Heart left ventricle (tissue), 16 donors: ENCODE measurements at regions not wholly inside any gene's neighbourhood (a gene's known extent, or its start where the extent isn't known, plus 50 kb on each side); places are given as distances from the start of the nearest gene placed in this dataset.

ENCODE experiments used
- ATAC-seq, 4 donors: fragments of 200-7000 bp; cut with Tn5 transposase; one replicate each; pipeline ENCODE4 v1.9.1; 2020 to 2022; ENCODE audit warnings: moderate library complexity in 4 of 4, mild to moderate bottlenecking in 3 of 4, moderate number of reproducible peaks in 1 of 4
- DNase-seq, 5 donors: peaks; one replicate each; pipeline ENCODE4 v3.0.0-alpha.2; 2020
- H3K27ac ChIP-seq, 12 donors: fragments of 200-600 bp; sonication (generic) in 4 of 12; one replicate each; pipeline versions ENCODE4 v1.5.0 to v1.8.0; 2016 to 2022; ENCODE audit warnings: mild to moderate bottlenecking in 2 of 12
- H3K27me3 ChIP-seq, 9 donors: fragments of 200-600 bp; sonication (generic) in 2 of 9; one replicate each; pipeline versions ENCODE4 v1.5.1 to v1.8.0; 2016 to 2022; ENCODE audit warnings: mild to moderate bottlenecking in 3 of 9
- H3K36me3 ChIP-seq, 9 donors: fragments of 200-600 bp; sonication (generic) in 2 of 9; one replicate each; pipeline versions ENCODE4 v1.5.0 to v1.8.0; 2018 to 2022; ENCODE audit warnings: mild to moderate bottlenecking in 2 of 9
- H3K4me1 ChIP-seq, 12 donors: fragments of 200-600 bp; sonication (generic) in 4 of 12; one replicate each; pipeline versions ENCODE4 v1.5.0 to v1.8.0; 2016 to 2022; ENCODE audit warnings: mild to moderate bottlenecking in 3 of 12
- H3K4me3 ChIP-seq, 12 donors: fragments of 200-600 bp; sonication (generic) in 4 of 12; one replicate each; pipeline versions ENCODE4 v1.5.0 to v1.8.0; 2017 to 2022; ENCODE audit warnings: mild to moderate bottlenecking in 9 of 12, moderate library complexity in 4 of 12
- H3K9me3 ChIP-seq, 12 donors: fragments of 200-600 bp; sonication (generic) in 4 of 12; one replicate each; pipeline versions ENCODE4 v1.5.0 to v1.8.0; 2016 to 2022; ENCODE audit warnings: mild to moderate bottlenecking in 1 of 12
- CTCF ChIP-seq, 12 donors: fragments of 200-600 bp; sonication (generic) in 4 of 12; IDR thresholded peaks; one replicate each; pipeline versions ENCODE4 v1.5.0 to v1.8.0; 2018 to 2022; ENCODE audit warnings: antibody characterized with exemption in 12 of 12, mild to moderate bottlenecking in 5 of 12
- POLR2A ChIP-seq, 2 donors: fragments of 450-650 bp; IDR thresholded peaks; one replicate each; pipeline ENCODE4 v1.6.1; 2017; ENCODE audit warnings: antibody characterized with exemption in 2 of 2, mild to moderate bottlenecking in 2 of 2, moderate library complexity in 2 of 2
- WGBS, 4 donors: extraction: QIAGEN DNeasy Blood & Tissue Kit in 2 of 4; methylation state at CpG; one replicate each; pipeline versions ENCODE4 v1.1.5 to v1.1.7; 2013 to 2018; 5-methylcytosine and 5-hydroxymethylcytosine counted together
- intact Hi-C, 10 donors: fragments of 100-400 bp; cut with DNase I; formaldehyde crosslinking; loops; one replicate each; pipeline versions ENCODE4 v1.11.1 to v1.14.2; 2022
- donor health status: ischemic (EF 13 %, LVEDD 7.1; RV severe dilation, severe dysfunction).
- donor health status: healthy with polysubstance abuse.
- donor health status: DM: no; HTN: yes; CAD: no.
- donor health status: DM: no; HTN: no; CAD: no.
- donor health status: ischemic (EF 25% LVEDD 6.9; RV normal size, moderate dysfunction).
- donor health status: ischemic (EF 25% LVEDD 5.7; RV mildly dilated, moderate dysfunction).
- donor health status: healthy.
- donor health status: DM: yes; HTN: yes; CAD: no.
- donor health status: ischemic (EF 35%, LVEDD 5.7; RV mildly dilated, moderate dysfunction).
- donor health status: nonischemic (EF 11% LVEDD 7.7; RV severe dilation, severe dysfunction).
- donor health status: DM: yes; HTN: yes; CAD: no.
- donor health status: PGD.
- donor health status: ischemic (EF 29% LVEDD 5.4; RV normal size, mild dysfunction).
- donor health status: nonischemic (EF 23%, LVEDD 6.1; RV moderate dilation, normal function).

GRCh38 chr14:53328841-53329240 lies 175.7 kb upstream of the DDHD1 start:
- TF ChIP-seq CTCF (IDR thresholded peaks at IDR 0.05) (no peak), POLR2A (IDR thresholded peaks at IDR 0.05) (no peak)
- Histone ChIP-seq H3K4me1 (peaks cover 0 to 12% (median 0%) of the 10 kb centered on the region in 12 donors), H3K36me3 (no peaks in the 10 kb centered on the region), H3K9me3 (no peaks in the 10 kb centered on the region), H3K4me3 (no peak overlapping the region), H3K27ac (peak overlapping the region in 4 of 12 donors; percentile 13 to 31 (median 26)), H3K27me3 (no peaks in the 10 kb centered on the region)
- DNase-seq (no peak), ATAC-seq (no peak)
- 67 to 79% (median 73%) methylated on average over 5 of the region's 5 CpGs for WGBS, 4 donors
- intact Hi-C loops: no loop called here

- 80 to 86% (median 84%) methylated on average over 1 of the region's 1 CpG for WGBS, 4 donors
- Histone ChIP-seq H3K4me3 (no peak overlapping the region), H3K27ac (peak overlapping the region in 4 of 12 donors; percentile 13 to 31 (median 26)), H3K36me3 (no peaks in the 10 kb centered on the region), H3K4me1 (peaks cover 0 to 12% (median 0%) of the 10 kb centered on the region in 12 donors), H3K27me3 (no peaks in the 10 kb centered on the region), H3K9me3 (peaks cover 0 to 3% (median 0%) of the 10 kb centered on the region in 12 donors)
- TF ChIP-seq CTCF (IDR thresholded peaks at IDR 0.05) (no peak), POLR2A (IDR thresholded peaks at IDR 0.05) (no peak)
- DNase-seq (no peak), ATAC-seq (peak in 2 of 4 donors; percentile 84 to 94)
- intact Hi-C loops: no loop called here
These were observed 174.6 kb upstream of the DDHD1 start for GRCh38 chr14:53327716-53328115.

GRCh38 chr14:53325176-53325806 lies 172.2 kb upstream of the DDHD1 start:
- intact Hi-C loops: no loop called here
- DNase-seq (no peak), ATAC-seq (no peak)
- Histone ChIP-seq H3K9me3 (peaks cover 0 to 3% (median 0%) of the 10 kb centered on the region in 12 donors), H3K4me1 (peaks cover 0 to 12% (median 0%) of the 10 kb centered on the region in 12 donors), H3K36me3 (no peaks in the 10 kb centered on the region), H3K27ac (no peak overlapping the region), H3K27me3 (no peaks in the 10 kb centered on the region), H3K4me3 (no peak overlapping the region)
- TF ChIP-seq POLR2A (IDR thresholded peaks at IDR 0.05) (no peak), CTCF (IDR thresholded peaks at IDR 0.05) (peak in 7 of 12 donors; percentile 22 to 44 (median 36))

GRCh38 chr14:53316504-53316903 lies 163.4 kb upstream of the DDHD1 start:
- H3K27me3 ChIP-seq: no peaks in the 10 kb centered on the region
- 47 to 69% (median 53%) methylated on average over 5 of the region's 5 CpGs for WGBS, 4 donors
- H3K4me3 ChIP-seq: no peak overlapping the region
- H3K27ac ChIP-seq: no peak overlapping the region
- intact Hi-C loops: no loop called here
- no peak for TF ChIP-seq POLR2A (IDR thresholded peaks at IDR 0.05)
- no peak for TF ChIP-seq CTCF (IDR thresholded peaks at IDR 0.05)
- peaks cover 0 to 15% (median 0%) of the 10 kb centered on the region in 12 donors for H3K9me3 ChIP-seq
- no peak for DNase-seq
- ATAC-seq: no peak
- H3K4me1 ChIP-seq: no peaks in the 10 kb centered on the region
- H3K36me3 ChIP-seq: no peaks in the 10 kb centered on the region
